BLaER1 (cell line): ENCODE measurements at regions not wholly inside any gene's neighbourhood (a gene's known extent, or its start where the extent isn't known, plus 50 kb on each side); places are given as distances from the start of the nearest gene placed in this dataset.
A peak's percentile ranks its signal among the peaks of the same experiment; 100 is the strongest.
"Not testable (repeated sequence)": the region's sequence is repeated elsewhere in the genome, so short reads cannot be mapped to it uniquely, and the experiment has no call there.

ENCODE experiments used
- H3K27ac ChIP-seq: shearing (Covaris generic); formaldehyde crosslinking; 2 replicates; pipeline ENCODE4 v1.8.1; 2022
- H3K27me3 ChIP-seq: shearing (Covaris generic); formaldehyde crosslinking; 2 replicates; pipeline ENCODE4 v1.8.1; 2022
- H3K36me3 ChIP-seq: shearing (Covaris generic); formaldehyde crosslinking; 2 replicates; pipeline ENCODE4 v1.8.1; 2022
- H3K4me1 ChIP-seq: shearing (Covaris generic); formaldehyde crosslinking; 2 replicates; pipeline ENCODE4 v1.8.1; 2022
- H3K4me2 ChIP-seq: shearing (Covaris generic); formaldehyde crosslinking; 2 replicates; pipeline ENCODE4 v1.8.1; 2022
- H3K4me3 ChIP-seq: shearing (Covaris generic); formaldehyde crosslinking; 2 replicates; pipeline ENCODE4 v1.8.1; 2022
- H3K9ac ChIP-seq: shearing (Covaris generic); formaldehyde crosslinking; 2 replicates; pipeline ENCODE4 v1.8.1; 2022
- H3K9me3 ChIP-seq: shearing (Covaris generic); formaldehyde crosslinking; 2 replicates; pipeline ENCODE4 v1.8.1; 2022
- H4K20me1 ChIP-seq: shearing (Covaris generic); formaldehyde crosslinking; 2 replicates; pipeline ENCODE4 v1.8.1; 2022
- Cebpa-rat ChIP-seq: shearing (Covaris generic); IDR thresholded peaks from 2 replicates; pipeline ENCODE4 v1.8.1; 2022

GRCh38 chr2:222351035-222351434 lies 52.2 kb upstream of the PAX3 start:
- no peak overlapping the region for H3K4me3 ChIP-seq
- no peak overlapping the region for H3K4me2 ChIP-seq
- peaks cover 7% of the 10 kb centered on the region for H3K9me3 ChIP-seq
- H4K20me1 ChIP-seq: no peaks in the 10 kb centered on the region
- no peaks in the 10 kb centered on the region for H3K4me1 ChIP-seq
- no peak overlapping the region for H3K27ac ChIP-seq
- H3K36me3 ChIP-seq: no peaks in the 10 kb centered on the region
- no peak overlapping the region for H3K9ac ChIP-seq
- H3K27me3 ChIP-seq: no peaks in the 10 kb centered on the region
- TF ChIP-seq Cebpa-rat: no peak

GRCh38 chr2:222352981-222353380 lies 54.2 kb upstream of the PAX3 start:
- H3K9ac ChIP-seq: no peak overlapping the region
- H3K27ac ChIP-seq: no peak overlapping the region
- no peak overlapping the region for H3K4me2 ChIP-seq
- H3K36me3 ChIP-seq: no peaks in the 10 kb centered on the region
- no peaks in the 10 kb centered on the region for H3K27me3 ChIP-seq
- H3K9me3 ChIP-seq: peaks cover 7% of the 10 kb centered on the region
- no peaks in the 10 kb centered on the region for H3K4me1 ChIP-seq
- no peaks in the 10 kb centered on the region for H4K20me1 ChIP-seq
- TF ChIP-seq Cebpa-rat: no peak
- no peak overlapping the region for H3K4me3 ChIP-seq

GRCh38 chr2:222353993-222354392 lies 55.2 kb upstream of the PAX3 start:
- TF ChIP-seq Cebpa-rat: no peak
- H3K9ac ChIP-seq: no peak overlapping the region
- no peak overlapping the region for H3K27ac ChIP-seq
- peaks cover 6% of the 10 kb centered on the region for H3K4me1 ChIP-seq
- H3K4me3 ChIP-seq: no peak overlapping the region
- H3K27me3 ChIP-seq: no peaks in the 10 kb centered on the region
- H3K9me3 ChIP-seq: peaks cover 7% of the 10 kb centered on the region
- no peaks in the 10 kb centered on the region for H3K36me3 ChIP-seq
- H4K20me1 ChIP-seq: no peaks in the 10 kb centered on the region
- H3K4me2 ChIP-seq: no peak overlapping the region

GRCh38 chr2:222355860-222356259 lies 57.1 kb upstream of the PAX3 start:
- Histone ChIP-seq H3K36me3 (no peaks in the 10 kb centered on the region), H3K4me3 (no peak overlapping the region), H3K9me3 (peaks cover 7% of the 10 kb centered on the region), H3K4me2 (no peak overlapping the region), H3K27me3 (no peaks in the 10 kb centered on the region), H3K4me1 (peaks cover 24% of the 10 kb centered on the region), H3K9ac (no peak overlapping the region), H3K27ac (no peak overlapping the region), H4K20me1 (no peaks in the 10 kb centered on the region)
- TF ChIP-seq Cebpa-rat: no peak

- peaks cover 27% of the 10 kb centered on the region for H3K4me1 ChIP-seq
- H3K4me2 ChIP-seq: no peak overlapping the region
- no peak overlapping the region for H3K4me3 ChIP-seq
- H3K9ac ChIP-seq: no peak overlapping the region
- H4K20me1 ChIP-seq: no peaks in the 10 kb centered on the region
- no peak overlapping the region for H3K27ac ChIP-seq
- no peak for TF ChIP-seq Cebpa-rat
- no peaks in the 10 kb centered on the region for H3K9me3 ChIP-seq
- no peaks in the 10 kb centered on the region for H3K36me3 ChIP-seq
- no peaks in the 10 kb centered on the region for H3K27me3 ChIP-seq
Measured at GRCh38 chr2:222357930-222358329, 59.1 kb upstream of the PAX3 start.

- H4K20me1 ChIP-seq: no peaks in the 10 kb centered on the region
- H3K36me3 ChIP-seq: no peaks in the 10 kb centered on the region
- no peak overlapping the region for H3K4me3 ChIP-seq
- peak overlapping the region; percentile 71 for H3K4me2 ChIP-seq
- H3K9me3 ChIP-seq: no peaks in the 10 kb centered on the region
- peaks cover 27% of the 10 kb centered on the region for H3K4me1 ChIP-seq
- no peaks in the 10 kb centered on the region for H3K27me3 ChIP-seq
- H3K27ac ChIP-seq: no peak overlapping the region
- TF ChIP-seq Cebpa-rat: peak; percentile 85
- H3K9ac ChIP-seq: no peak overlapping the region
Measured at GRCh38 chr2:222358876-222359275, 60.1 kb upstream of the PAX3 start.

- H3K4me1 ChIP-seq: peaks cover 27% of the 10 kb centered on the region
- no peak overlapping the region for H3K27ac ChIP-seq
- H3K27me3 ChIP-seq: no peaks in the 10 kb centered on the region
- no peak overlapping the region for H3K9ac ChIP-seq
- H3K4me3 ChIP-seq: no peak overlapping the region
- no peaks in the 10 kb centered on the region for H3K36me3 ChIP-seq
- TF ChIP-seq Cebpa-rat: no peak
- H3K9me3 ChIP-seq: no peaks in the 10 kb centered on the region
- no peak overlapping the region for H3K4me2 ChIP-seq
- no peaks in the 10 kb centered on the region for H4K20me1 ChIP-seq
Measured at GRCh38 chr2:222360146-222360545, 61.3 kb upstream of the PAX3 start.

GRCh38 chr2:222360997-222361396 lies 62.2 kb upstream of the PAX3 start:
- Histone ChIP-seq H3K9ac (no peak overlapping the region), H3K4me3 (no peak overlapping the region), H3K4me1 (peaks cover 27% of the 10 kb centered on the region), H3K9me3 (no peaks in the 10 kb centered on the region), H3K36me3 (no peaks in the 10 kb centered on the region), H3K27me3 (no peaks in the 10 kb centered on the region), H3K27ac (no peak overlapping the region), H4K20me1 (no peaks in the 10 kb centered on the region), H3K4me2 (no peak overlapping the region)
- no peak for TF ChIP-seq Cebpa-rat

GRCh38 chr2:222361787-222362186 lies 62.6 kb upstream of the SGPP2 start:
- no peak for TF ChIP-seq Cebpa-rat
- no peaks in the 10 kb centered on the region for H3K9me3 ChIP-seq
- H3K4me3 ChIP-seq: no peak overlapping the region
- no peaks in the 10 kb centered on the region for H4K20me1 ChIP-seq
- H3K9ac ChIP-seq: no peak overlapping the region
- no peaks in the 10 kb centered on the region for H3K27me3 ChIP-seq
- no peak overlapping the region for H3K4me2 ChIP-seq
- H3K36me3 ChIP-seq: no peaks in the 10 kb centered on the region
- peaks cover 27% of the 10 kb centered on the region for H3K4me1 ChIP-seq
- no peak overlapping the region for H3K27ac ChIP-seq

GRCh38 chr2:222362336-222362735 lies 62.0 kb upstream of the SGPP2 start:
- H3K4me3 ChIP-seq: no peak overlapping the region
- no peaks in the 10 kb centered on the region for H3K36me3 ChIP-seq
- H3K9me3 ChIP-seq: no peaks in the 10 kb centered on the region
- no peaks in the 10 kb centered on the region for H3K27me3 ChIP-seq
- TF ChIP-seq Cebpa-rat: no peak
- H4K20me1 ChIP-seq: no peaks in the 10 kb centered on the region
- H3K27ac ChIP-seq: no peak overlapping the region
- H3K4me2 ChIP-seq: no peak overlapping the region
- H3K4me1 ChIP-seq: peaks cover 27% of the 10 kb centered on the region
- H3K9ac ChIP-seq: no peak overlapping the region

- H3K27ac ChIP-seq: no peak overlapping the region
- no peaks in the 10 kb centered on the region for H3K36me3 ChIP-seq
- no peak overlapping the region for H3K4me3 ChIP-seq
- H3K27me3 ChIP-seq: no peaks in the 10 kb centered on the region
- no peak overlapping the region for H3K9ac ChIP-seq
- no peak overlapping the region for H3K4me2 ChIP-seq
- H3K4me1 ChIP-seq: peaks cover 17% of the 10 kb centered on the region
- TF ChIP-seq Cebpa-rat: no peak
- H4K20me1 ChIP-seq: no peaks in the 10 kb centered on the region
- H3K9me3 ChIP-seq: no peaks in the 10 kb centered on the region; the same call in 1 of the 2 replicates
Measured at GRCh38 chr2:222364285-222364895, 60.0 kb upstream of the SGPP2 start.

GRCh38 chr2:222368280-222368679 lies 56.1 kb upstream of the SGPP2 start:
- not testable (repeated sequence) for H3K27me3 ChIP-seq, H3K4me1 ChIP-seq, H3K27ac ChIP-seq, H3K4me2 ChIP-seq, H4K20me1 ChIP-seq, H3K4me3 ChIP-seq, H3K36me3 ChIP-seq, H3K9ac ChIP-seq, H3K9me3 ChIP-seq
